ENCODE measurements at regions not wholly inside any gene's neighbourhood (a gene's known extent, or its start where the extent isn't known, plus 50 kb on each side); places are given as distances from the start of the nearest gene placed in this dataset.

DNA sequence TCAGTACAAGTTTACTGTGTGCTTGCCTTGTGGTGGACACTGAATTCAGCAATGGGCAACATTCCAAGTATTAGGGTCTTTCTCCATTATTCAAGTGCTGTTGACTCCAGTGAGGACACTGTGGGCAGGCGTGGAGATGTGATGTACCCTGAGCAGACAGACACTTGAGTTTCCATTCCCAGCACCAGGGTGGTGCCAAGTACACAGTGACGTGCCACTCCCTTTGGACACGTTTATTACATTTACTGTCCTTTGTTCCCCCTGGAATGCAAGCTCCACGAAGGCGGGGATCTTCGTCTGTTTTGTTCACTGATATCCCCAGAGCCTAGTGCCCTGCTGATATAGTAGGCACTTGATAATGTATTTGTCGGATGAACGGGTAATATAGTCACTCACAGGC, 130.6 kb upstream of the STX18 start (continued):
- TF ChIP-seq, protein P1, sequence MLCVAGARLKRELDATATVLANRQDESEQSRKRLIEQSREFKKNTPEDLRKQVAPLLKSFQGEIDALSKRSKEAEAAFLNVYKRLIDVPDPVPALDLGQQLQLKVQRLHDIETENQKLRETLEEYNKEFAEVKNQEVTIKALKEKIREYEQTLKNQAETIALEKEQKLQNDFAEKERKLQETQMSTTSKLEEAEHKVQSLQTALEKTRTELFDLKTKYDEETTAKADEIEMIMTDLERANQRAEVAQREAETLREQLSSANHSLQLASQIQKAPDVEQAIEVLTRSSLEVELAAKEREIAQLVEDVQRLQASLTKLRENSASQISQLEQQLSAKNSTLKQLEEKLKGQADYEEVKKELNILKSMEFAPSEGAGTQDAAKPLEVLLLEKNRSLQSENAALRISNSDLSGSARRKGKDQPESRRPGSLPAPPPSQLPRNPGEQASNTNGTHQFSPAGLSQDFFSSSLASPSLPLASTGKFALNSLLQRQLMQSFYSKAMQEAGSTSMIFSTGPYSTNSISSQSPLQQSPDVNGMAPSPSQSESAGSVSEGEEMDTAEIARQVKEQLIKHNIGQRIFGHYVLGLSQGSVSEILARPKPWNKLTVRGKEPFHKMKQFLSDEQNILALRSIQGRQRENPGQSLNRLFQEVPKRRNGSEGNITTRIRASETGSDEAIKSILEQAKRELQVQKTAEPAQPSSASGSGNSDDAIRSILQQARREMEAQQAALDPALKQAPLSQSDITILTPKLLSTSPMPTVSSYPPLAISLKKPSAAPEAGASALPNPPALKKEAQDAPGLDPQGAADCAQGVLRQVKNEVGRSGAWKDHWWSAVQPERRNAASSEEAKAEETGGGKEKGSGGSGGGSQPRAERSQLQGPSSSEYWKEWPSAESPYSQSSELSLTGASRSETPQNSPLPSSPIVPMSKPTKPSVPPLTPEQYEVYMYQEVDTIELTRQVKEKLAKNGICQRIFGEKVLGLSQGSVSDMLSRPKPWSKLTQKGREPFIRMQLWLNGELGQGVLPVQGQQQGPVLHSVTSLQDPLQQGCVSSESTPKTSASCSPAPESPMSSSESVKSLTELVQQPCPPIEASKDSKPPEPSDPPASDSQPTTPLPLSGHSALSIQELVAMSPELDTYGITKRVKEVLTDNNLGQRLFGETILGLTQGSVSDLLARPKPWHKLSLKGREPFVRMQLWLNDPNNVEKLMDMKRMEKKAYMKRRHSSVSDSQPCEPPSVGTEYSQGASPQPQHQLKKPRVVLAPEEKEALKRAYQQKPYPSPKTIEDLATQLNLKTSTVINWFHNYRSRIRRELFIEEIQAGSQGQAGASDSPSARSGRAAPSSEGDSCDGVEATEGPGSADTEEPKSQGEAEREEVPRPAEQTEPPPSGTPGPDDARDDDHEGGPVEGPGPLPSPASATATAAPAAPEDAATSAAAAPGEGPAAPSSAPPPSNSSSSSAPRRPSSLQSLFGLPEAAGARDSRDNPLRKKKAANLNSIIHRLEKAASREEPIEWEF (CRISPR knock-in tag; IDR thresholded peaks at IDR 0.05) = no peak

DNA sequence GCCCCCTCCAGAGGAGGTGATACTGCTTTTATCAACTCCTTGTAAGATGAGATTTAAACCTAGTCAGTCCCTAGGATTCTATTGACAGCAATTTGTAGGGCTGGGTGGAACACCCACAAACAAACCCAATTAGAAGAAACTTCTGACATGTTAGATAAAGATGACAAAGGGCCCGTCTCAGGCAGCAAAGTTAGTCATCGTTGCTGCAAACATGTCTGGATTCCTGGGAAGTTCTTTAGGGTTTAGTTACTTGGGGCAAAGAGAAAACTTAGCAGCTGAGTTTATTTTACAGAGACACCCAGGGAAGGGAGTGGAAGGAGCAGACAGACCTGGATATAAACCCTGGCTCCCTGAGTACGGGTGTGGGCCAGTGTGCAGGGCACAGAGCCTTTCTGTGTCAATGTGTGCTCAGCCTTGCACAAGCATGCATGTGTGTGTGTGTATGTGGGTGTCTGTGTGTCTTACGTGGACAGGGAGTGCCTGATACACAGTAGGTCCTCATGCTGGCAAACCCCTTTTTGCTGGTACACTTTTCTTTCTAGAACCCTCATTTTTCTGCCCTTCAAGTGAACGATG, 130.0 kb upstream of the STX18 start:
- no peak overlapping the region for H3K9ac ChIP-seq (ENCODE audit: insufficient read depth in 1 of 2, low read depth in 2 of 2, low read length in 2 of 2)
- no TSS peak for BruUV-seq (replicated peaks)
- H3K27ac ChIP-seq (ENCODE audit: extremely low read depth, low read depth, low read length) = no peak overlapping the region
- H2AFZ ChIP-seq (ENCODE audit: low read depth, low read length) = no peak overlapping the region
- H3K9me1 ChIP-seq (ENCODE audit: control insufficient read depth, insufficient read depth, low read length) = no peaks in the 10 kb centered on the region
- in situ Hi-C loops (cut with MboI) (no loop called here), intact Hi-C loops (cut with micrococcal nuclease) (loop anchor here (10.0 kb wide), 1 partner anchor 203 kb away; no protein-coding TSS in a partner anchor)
- DNase-seq (ENCODE audit: extremely low read depth in 1 of 4, low spot score in 3 of 4) = no peak
- H3K4me3 ChIP-seq = no peak overlapping the region
- H3K4me2 ChIP-seq (ENCODE audit: insufficient read depth, low read length) = no peak overlapping the region
- no peaks in the 10 kb centered on the region for H4K20me1 ChIP-seq (replicated peaks; ENCODE audit: control insufficient read depth, insufficient read depth, low read length)
- no peaks in the 10 kb centered on the region for H3K27me3 ChIP-seq (ENCODE audit: control insufficient read depth in 2 of 2, insufficient read depth in 2 of 2, low read length in 2 of 2)
- H3K4me1 ChIP-seq (replicated peaks in 1 of 2; ENCODE audit: control insufficient read depth in 2 of 2, insufficient read depth in 2 of 2, low read length in 2 of 2) = peaks cover 7 to 12% of the 10 kb centered on the region in 2 experiments; a peak in 4 of 5 replicates
- H3K36me3 ChIP-seq (ENCODE audit: control insufficient read depth, insufficient read depth, low read length) = no peaks in the 10 kb centered on the region
- ATAC-seq = no peak
- ChIA-PET CTCF (ENCODE audit: low intra/inter-chr PET ratio) (no interaction called here), POLR2A (interaction anchor here (1.2 kb wide), 1 partner anchor 70 kb away, joined by 3 read pairs; no protein-coding TSS in a partner anchor)
- no peaks in the 10 kb centered on the region for H3K9me3 ChIP-seq (replicated peaks; ENCODE audit: control insufficient read depth, insufficient read depth, low read depth, low read length)
- no peaks in the 10 kb centered on the region for H3K79me2 ChIP-seq (ENCODE audit: control insufficient read depth, insufficient read depth, low read length)
- WGBS (ENCODE audit: insufficient coverage, low coverage, missing lambda C conversion rate) = 12% methylated on average over 5 of the region's 5 CpGs
- no peak for FAIRE-seq
- TF ChIP-seq MAFK (IDR thresholded peaks at IDR 0.05; ENCODE audit: low read length) (no peak), FOSL1 (tag; conservative IDR thresholded peaks at IDR 0.05) (no peak), ZKSCAN1 (IDR thresholded peaks at IDR 0.05; ENCODE audit: low read depth, low read length) (0 out of 2 replicates have a peak, but pooled peaks have one; percentile 19), JUNB (CRISPR knock-in tag; conservative IDR thresholded peaks at IDR 0.05) (no peak), RBBP5 (IDR thresholded peaks at IDR 0.05; ENCODE audit: borderline replicate concordance, insufficient read depth, low read length, poor library complexity, severe bottlenecking) (no peak), TBL1XR1 (IDR thresholded peaks at IDR 0.05; ENCODE audit: low read length in 2 of 2) (no peak), ZNF668 (CRISPR knock-in tag; IDR thresholded peaks at IDR 0.05) (no peak), ZNF766 (CRISPR knock-in tag; conservative IDR thresholded peaks at IDR 0.05) (peak; percentile 53; the same call in 1 of the 2 replicates), CREBBP (IDR thresholded peaks at IDR 0.05; ENCODE audit: low read depth, low read length) (no peak), U2AF2 (optimal IDR thresholded peaks at IDR 0.05; ENCODE audit: low read depth, low read length) (no peak)

All from K562 (cell line).